ENCODE measurements at regions not wholly inside any gene's neighbourhood (a gene's known extent, or its start where the extent isn't known, plus 50 kb on each side); places are given as distances from the start of the nearest gene placed in this dataset.
"Not testable (repeated sequence)": the region's sequence is repeated elsewhere in the genome, so short reads cannot be mapped to it uniquely, and the experiment has no call there.

GRCh38 chr15:30735884-30736564 lies 110.1 kb downstream of the ARHGAP11B start:
- H3K36me3 Mint-ChIP-seq: peaks cover 7 to 14% (median 11%) of the 10 kb centered on the region in 3 donors
- H3K9me3 ChIP-seq (ENCODE audit: low read length); H3K36me3 ChIP-seq (ENCODE audit: insufficient read depth, low read length); H3K27me3 ChIP-seq (ENCODE audit: insufficient read depth, low read length, poor library complexity, severe bottlenecking); POLR2A ChIA-PET; H3K9me3 Mint-ChIP-seq; H3K4me3 ChIP-seq (ENCODE audit: low read length); H3K27me3 Mint-ChIP-seq; H3K4me1 Mint-ChIP-seq; DNase-seq; CTCF ChIA-PET; H3K4me3 Mint-ChIP-seq; H3K4me1 ChIP-seq (ENCODE audit: insufficient read depth, low read length); H3K27ac ChIP-seq (ENCODE audit: low read depth, low read length): not testable (repeated sequence)
- H3K27ac Mint-ChIP-seq: peak overlapping the region in 1 of 8 donors; percentile 71

GRCh38 chr15:30742796-30743195 lies 116.9 kb downstream of the ARHGAP11B start:
- H3K36me3 ChIP-seq (ENCODE audit: insufficient read depth, low read length); H3K36me3 Mint-ChIP-seq: not testable (repeated sequence)

GRCh38 chr15:30749048-30749447 lies 123.1 kb downstream of the ARHGAP11B start:
- H3K4me1 ChIP-seq (ENCODE audit: insufficient read depth, low read length); H3K4me3 ChIP-seq (ENCODE audit: low read length); H3K27ac ChIP-seq (ENCODE audit: low read depth, low read length); CTCF ChIA-PET; H3K4me3 Mint-ChIP-seq; H3K27ac Mint-ChIP-seq; H3K36me3 ChIP-seq (ENCODE audit: insufficient read depth, low read length); H3K4me1 Mint-ChIP-seq; DNase-seq; H3K36me3 Mint-ChIP-seq; H3K9me3 ChIP-seq (ENCODE audit: low read length); POLR2A ChIA-PET; H3K27me3 Mint-ChIP-seq; H3K27me3 ChIP-seq (ENCODE audit: insufficient read depth, low read length, poor library complexity, severe bottlenecking); H3K9me3 Mint-ChIP-seq: not testable (repeated sequence)

More at GRCh38 chr15:30742796-30743195, 116.9 kb downstream of the ARHGAP11B start:
- H3K27me3 Mint-ChIP-seq; H3K4me1 ChIP-seq (ENCODE audit: insufficient read depth, low read length); H3K9me3 ChIP-seq (ENCODE audit: low read length); H3K27ac ChIP-seq (ENCODE audit: low read depth, low read length); H3K9me3 Mint-ChIP-seq; H3K4me1 Mint-ChIP-seq; H3K4me3 Mint-ChIP-seq; H3K27me3 ChIP-seq (ENCODE audit: insufficient read depth, low read length, poor library complexity, severe bottlenecking); CTCF ChIA-PET; POLR2A ChIA-PET; H3K27ac Mint-ChIP-seq; DNase-seq; H3K4me3 ChIP-seq (ENCODE audit: low read length): not testable (repeated sequence)

- H3K9me3 Mint-ChIP-seq; H3K36me3 Mint-ChIP-seq; H3K27me3 Mint-ChIP-seq; H3K4me3 ChIP-seq (ENCODE audit: low read length); POLR2A ChIA-PET; H3K27ac Mint-ChIP-seq; H3K27me3 ChIP-seq (ENCODE audit: insufficient read depth, low read length, poor library complexity, severe bottlenecking); H3K4me1 ChIP-seq (ENCODE audit: insufficient read depth, low read length); H3K4me1 Mint-ChIP-seq; CTCF ChIA-PET; H3K9me3 ChIP-seq (ENCODE audit: low read length); H3K4me3 Mint-ChIP-seq; H3K36me3 ChIP-seq (ENCODE audit: insufficient read depth, low read length); H3K27ac ChIP-seq (ENCODE audit: low read depth, low read length): not testable (repeated sequence)
- DNase-seq: peak; percentile 44 to 81 (median 64)
These were observed 129.2 kb downstream of the ARHGAP11B start for GRCh38 chr15:30755036-30755687.

- H3K4me1 Mint-ChIP-seq; H3K27ac Mint-ChIP-seq; H3K4me3 Mint-ChIP-seq; DNase-seq; H3K36me3 Mint-ChIP-seq; POLR2A ChIA-PET; H3K9me3 Mint-ChIP-seq; H3K27ac ChIP-seq (ENCODE audit: low read depth, low read length); H3K4me3 ChIP-seq (ENCODE audit: low read length); H3K9me3 ChIP-seq (ENCODE audit: low read length); H3K27me3 Mint-ChIP-seq; CTCF ChIA-PET; H3K4me1 ChIP-seq (ENCODE audit: insufficient read depth, low read length); H3K36me3 ChIP-seq (ENCODE audit: insufficient read depth, low read length); H3K27me3 ChIP-seq (ENCODE audit: insufficient read depth, low read length, poor library complexity, severe bottlenecking): not testable (repeated sequence)
These were observed 134.7 kb downstream of the ARHGAP11B start for GRCh38 chr15:30760633-30761032.

GRCh38 chr15:30761365-30761764 lies 135.4 kb downstream of the ARHGAP11B start:
- H3K4me3 Mint-ChIP-seq; H3K36me3 Mint-ChIP-seq; H3K27ac Mint-ChIP-seq; H3K27me3 Mint-ChIP-seq; H3K9me3 Mint-ChIP-seq; H3K36me3 ChIP-seq (ENCODE audit: insufficient read depth, low read length); H3K27me3 ChIP-seq (ENCODE audit: insufficient read depth, low read length, poor library complexity, severe bottlenecking); H3K4me3 ChIP-seq (ENCODE audit: low read length); CTCF ChIA-PET; DNase-seq; POLR2A ChIA-PET; H3K4me1 ChIP-seq (ENCODE audit: insufficient read depth, low read length); H3K27ac ChIP-seq (ENCODE audit: low read depth, low read length); H3K9me3 ChIP-seq (ENCODE audit: low read length); H3K4me1 Mint-ChIP-seq: not testable (repeated sequence)

- H3K27me3 ChIP-seq (ENCODE audit: insufficient read depth, low read length, poor library complexity, severe bottlenecking); H3K9me3 Mint-ChIP-seq; H3K27ac Mint-ChIP-seq; H3K27ac ChIP-seq (ENCODE audit: low read depth, low read length); POLR2A ChIA-PET; H3K27me3 Mint-ChIP-seq; H3K4me3 Mint-ChIP-seq; CTCF ChIA-PET; H3K9me3 ChIP-seq (ENCODE audit: low read length); DNase-seq; H3K4me1 Mint-ChIP-seq; H3K4me3 ChIP-seq (ENCODE audit: low read length); H3K36me3 ChIP-seq (ENCODE audit: insufficient read depth, low read length); H3K4me1 ChIP-seq (ENCODE audit: insufficient read depth, low read length): not testable (repeated sequence)
- H3K36me3 Mint-ChIP-seq: peaks cover 0 to 10% (median 0%) of the 10 kb centered on the region in 3 donors
These were observed 134.2 kb upstream of the FAN1 start for GRCh38 chr15:30769390-30770124.

- Mint-ChIP-seq H3K36me3 (peaks cover 0 to 12% (median 0%) of the 10 kb centered on the region in 3 donors), H3K27ac (no peak overlapping the region)
These were observed 133.0 kb upstream of the FAN1 start for GRCh38 chr15:30770759-30771158.

More at GRCh38 chr15:30770759-30771158, 133.0 kb upstream of the FAN1 start:
- no peak overlapping the region for H3K4me3 Mint-ChIP-seq
- DNase-seq: no peak
- Histone ChIP-seq H3K4me3 (ENCODE audit: low read length) (no peak overlapping the region), H3K27ac (ENCODE audit: low read depth, low read length) (no peak overlapping the region), H3K27me3 (ENCODE audit: insufficient read depth, low read length, poor library complexity, severe bottlenecking) (no peaks in the 10 kb centered on the region), H3K36me3 (ENCODE audit: insufficient read depth, low read length) (no peaks in the 10 kb centered on the region), H3K4me1 (ENCODE audit: insufficient read depth, low read length) (no peaks in the 10 kb centered on the region), H3K9me3 (ENCODE audit: low read length) (no peaks in the 10 kb centered on the region)
- H3K9me3 Mint-ChIP-seq: peaks cover 0 to 4% (median 0%) of the 10 kb centered on the region in 5 donors
- no peaks in the 10 kb centered on the region for H3K27me3 Mint-ChIP-seq
- H3K4me1 Mint-ChIP-seq: no peaks in the 10 kb centered on the region
- CTCF ChIA-PET: no interaction called here
- POLR2A ChIA-PET: no interaction called here

Measured in CD8-positive, alpha-beta memory T cell (primary cell).